IMR-90 (cell line): ENCODE measurements at regions not wholly inside any gene's neighbourhood (a gene's known extent, or its start where the extent isn't known, plus 50 kb on each side); places are given as distances from the start of the nearest gene placed in this dataset.

Source experiments
- ATAC-seq: fragments of 200-7000 bp; cut with Tn5 transposase; 2 replicates; pipeline ENCODE4 v1.9.1; 2020; ENCODE audit warnings: low read depth, mild to moderate bottlenecking, moderate library complexity
- BruUV-seq: library from RNA; stranded (reverse); fragments of 400-500 nt; replicated peaks from 2 replicates; lab custom pipeline; 2021; lab: Mats Ljungman, UMichigan
- CTCF ChIA-PET: fragments of 300-600 bp; formaldehyde crosslinking; extraction: SDS; loops from one replicate; lab custom pipeline; 2021; ENCODE audit warnings: antibody characterized with exemption; lab: Yijun Ruan, JAX
- POLR2A ChIA-PET: fragments of 300-600 bp; sonication (Branson Sonifier 250); formaldehyde crosslinking; loops from one replicate; lab custom pipeline; 2022; ENCODE audit warnings: antibody characterized with exemption; ENCODE audit not compliant: unreplicated experiment; lab: Charles Lee
- DNase-seq: peaks from one replicate; pipeline ENCODE4 v3.0.0; 2013
- H2AFZ ChIP-seq: replicated peaks from 2 replicates; pipeline ENCODE3; 2013; ENCODE audit warnings: low read length, mild to moderate bottlenecking; ENCODE audit not compliant: poor library complexity
- H2AK5ac ChIP-seq: 2 replicates; pipeline ENCODE4 v1.6.1; 2013; ENCODE audit warnings: low read depth, low read length, inconsistent platforms
- H2AK9ac ChIP-seq: replicated peaks from 2 replicates; pipeline ENCODE3; 2013; ENCODE audit warnings: mild to moderate bottlenecking, low read depth, low read length, moderate library complexity; ENCODE audit not compliant: poor library complexity
- H2BK120ac ChIP-seq: 2 replicates; pipeline ENCODE4 v1.6.1; 2013; ENCODE audit warnings: low read depth, low read length, inconsistent platforms
- H2BK15ac ChIP-seq: 3 replicates; pipeline ENCODE4 v1.6.1; 2013; ENCODE audit warnings: low read depth, low read length, inconsistent platforms
- H2BK20ac ChIP-seq: 2 replicates; pipeline ENCODE4 v1.6.1; 2013; ENCODE audit warnings: low read depth, mild to moderate bottlenecking, inconsistent platforms, low read length, moderate library complexity
- H2BK5ac ChIP-seq: 2 replicates; pipeline ENCODE4 v1.6.1; 2013; ENCODE audit warnings: mild to moderate bottlenecking, low read depth, low read length, inconsistent platforms; ENCODE audit not compliant: poor library complexity, severe bottlenecking
- H3K14ac ChIP-seq: replicated peaks from 2 replicates; pipeline ENCODE4 v1.6.1; 2013; ENCODE audit warnings: low read depth, low read length, inconsistent platforms
- H3K18ac ChIP-seq: 2 replicates; pipeline ENCODE4 v1.6.1; 2013; ENCODE audit warnings: low read depth, low read length, control low read depth
- H3K23ac ChIP-seq: 2 replicates; pipeline ENCODE4 v1.6.1; 2013; ENCODE audit warnings: low read depth, low read length, inconsistent platforms
- H3K27ac ChIP-seq: 2 replicates; pipeline ENCODE4 v1.5.1; 2013; ENCODE audit warnings: mild to moderate bottlenecking, control low read depth, low read length; ENCODE audit not compliant: insufficient read depth
- H3K27me3 ChIP-seq: 2 replicates; pipeline ENCODE4 v1.6.1; 2013; ENCODE audit warnings: low read length; ENCODE audit not compliant: control insufficient read depth, insufficient read depth
- H3K36me3 ChIP-seq: 2 replicates; pipeline ENCODE4 v1.6.1; 2013; ENCODE audit warnings: low read length, mixed read lengths; ENCODE audit not compliant: control insufficient read depth, insufficient read depth
- H3K4ac ChIP-seq: 2 replicates; pipeline ENCODE4 v1.6.1; 2013; ENCODE audit warnings: low read depth, low read length, inconsistent platforms
- H3K4me1 ChIP-seq: 2 replicates; pipeline ENCODE4 v1.6.1; 2013; ENCODE audit warnings: low read length, mixed read lengths; ENCODE audit not compliant: control insufficient read depth, insufficient read depth
- H3K4me2 ChIP-seq: 2 replicates; pipeline ENCODE4 v1.6.1; 2013; ENCODE audit warnings: low read depth, mild to moderate bottlenecking, control low read depth, low read length, moderate library complexity
- H3K4me3 ChIP-seq: 2 replicates; pipeline ENCODE4 v1.5.1; 2013; ENCODE audit warnings: low read depth, mild to moderate bottlenecking, control low read depth, low read length, moderate library complexity; ENCODE audit not compliant: insufficient read depth
- H3K56ac ChIP-seq: 2 replicates; pipeline ENCODE4 v1.6.1; 2013; ENCODE audit warnings: low read length, inconsistent platforms; ENCODE audit not compliant: insufficient read depth; ENCODE audit errors: extremely low read depth
- H3K79me1 ChIP-seq, 2 experiments: 2 replicates each; pipeline ENCODE4 v1.6.1; 2013; ENCODE audit warnings: low read length in 2 of 2, inconsistent platforms in 1 of 2, low read depth in 1 of 2
- H3K9ac ChIP-seq: 2 replicates; pipeline ENCODE4 v1.6.1; 2013; ENCODE audit warnings: low read depth, low read length, control low read depth
- H3K9me1 ChIP-seq: 2 replicates; pipeline ENCODE4 v1.6.1; 2013; ENCODE audit warnings: low read length, inconsistent platforms; ENCODE audit not compliant: insufficient read depth
- H3K9me3 ChIP-seq: 2 replicates; pipeline ENCODE4 v1.6.1; 2013; ENCODE audit warnings: low read length; ENCODE audit not compliant: control insufficient read depth, insufficient read depth
- H4K20me1 ChIP-seq: 2 replicates; pipeline ENCODE4 v1.6.1; 2013; ENCODE audit warnings: low read length, inconsistent platforms; ENCODE audit not compliant: insufficient read depth
- H4K5ac ChIP-seq: 2 replicates; pipeline ENCODE4 v1.6.1; 2013; ENCODE audit warnings: mild to moderate bottlenecking, low read depth, low read length, control low read depth
- H4K8ac ChIP-seq, 2 experiments: 2 replicates each; pipeline ENCODE4 v1.6.1; 2013; ENCODE audit warnings: low read depth in 2 of 2, low read length in 2 of 2, control low read depth in 1 of 2, inconsistent platforms in 1 of 2
- H4K91ac ChIP-seq: 2 replicates; pipeline ENCODE4 v1.6.1; 2013; ENCODE audit warnings: low read depth, low read length, inconsistent platforms; ENCODE audit not compliant: insufficient read depth
- BHLHE40 ChIP-seq: fragments of 150-350 bp; IDR thresholded peaks from 2 replicates; pipeline ENCODE4 v1.6.1; 2016; ENCODE audit warnings: mild to moderate bottlenecking, low read depth, low read length
- CTCF ChIP-seq: conservative IDR thresholded peaks from 2 replicates; pipeline ENCODE4 v1.5.1; 2012; ENCODE audit warnings: mild to moderate bottlenecking, low read depth, low read length, improper control_type of control experiment
- ELK1 ChIP-seq: fragments of 150-350 bp; IDR thresholded peaks from 2 replicates; pipeline ENCODE4 v1.6.1; 2016; ENCODE audit warnings: low read depth, mild to moderate bottlenecking, low read length, moderate library complexity, borderline replicate concordance
- MAFK ChIP-seq: IDR thresholded peaks from 2 replicates; pipeline ENCODE4 v1.6.1; 2012; ENCODE audit warnings: low read depth, low read length, improper control_type of control experiment
- MXI1 ChIP-seq: IDR thresholded peaks from 2 replicates; pipeline ENCODE4 v1.6.1; 2012; ENCODE audit warnings: low read depth, mild to moderate bottlenecking, low read length, moderate library complexity, borderline replicate concordance
- RAD21 ChIP-seq: IDR thresholded peaks from 2 replicates; pipeline ENCODE4 v1.6.1; 2012; ENCODE audit warnings: low read length, improper control_type of control experiment
- SMC3 ChIP-seq: fragments of 150-350 bp; IDR thresholded peaks from 2 replicates; pipeline ENCODE4 v1.6.1; 2016; ENCODE audit warnings: low read depth, mild to moderate bottlenecking, antibody characterized with exemption, low read length, moderate library complexity
- dilution Hi-C: fragments of 300-500 bp; cut with HindIII; formaldehyde crosslinking; loops from one replicate; pipeline ENCODE4 v1.14.3; 2018; ENCODE audit warnings: low sequenced_read_pairs; ENCODE audit not compliant: unreplicated experiment
- in situ Hi-C: fragments of 300-500 bp; cut with MboI; formaldehyde crosslinking; loops from 3 replicates; pipeline ENCODE4 v1.14.3; 2019; ENCODE audit warnings: low sequenced_read_pairs, inconsistent platforms, mixed read lengths
- intact Hi-C: fragments of 100-400 bp; cut with micrococcal nuclease; formaldehyde crosslinking; loops from 2 replicates; pipeline ENCODE4 v1.10.0; 2022

- H4K20me1 ChIP-seq: no peaks in the 10 kb centered on the region
- DNase-seq (peak; percentile 21), ATAC-seq (peak; percentile 32; the same call in 1 of the 2 replicates)
- ChIA-PET POLR2A (no interaction called here), CTCF (no interaction called here)
- no peak overlapping the region for H3K56ac ChIP-seq
- H3K27me3 ChIP-seq: peaks cover 4% of the 10 kb centered on the region
- in situ Hi-C loops (no loop called here), intact Hi-C loops (no loop called here), dilution Hi-C loops (no loop called here)
- no peak overlapping the region for H2AFZ ChIP-seq
- no peak for TF ChIP-seq MXI1
- no peak for TF ChIP-seq ELK1
- no peak for TF ChIP-seq RAD21
- no peak for TF ChIP-seq MAFK
- no peak for TF ChIP-seq CTCF
- no peak for TF ChIP-seq SMC3
- no peak for TF ChIP-seq BHLHE40
- no peaks in the 10 kb centered on the region for H3K9me3 ChIP-seq
- H3K27ac ChIP-seq: no peak overlapping the region
- H2AK9ac ChIP-seq: no peak overlapping the region
- H2BK120ac ChIP-seq: no peak overlapping the region
- no peaks in the 10 kb centered on the region for H3K36me3 ChIP-seq
- H2BK20ac ChIP-seq: no peak overlapping the region
- no peak overlapping the region for H2AK5ac ChIP-seq
- no peak overlapping the region; a peak in 1 of 4 replicates for H4K8ac ChIP-seq
- no peaks in the 10 kb centered on the region for H3K79me1 ChIP-seq
- H3K23ac ChIP-seq: no peak overlapping the region
- H2BK15ac ChIP-seq: no peak overlapping the region
- no peak overlapping the region for H3K4me3 ChIP-seq
- H3K4me2 ChIP-seq: peak overlapping the region; percentile 24; the same call in 1 of the 2 replicates
- H3K4ac ChIP-seq: no peak overlapping the region
- H3K14ac ChIP-seq: no peak overlapping the region
- no TSS peak for BruUV-seq
- H3K9me1 ChIP-seq: no peaks in the 10 kb centered on the region
- H2BK5ac ChIP-seq: no peak overlapping the region
- H3K9ac ChIP-seq: no peak overlapping the region
- H4K5ac ChIP-seq: no peak overlapping the region
- peaks cover 3% of the 10 kb centered on the region for H3K4me1 ChIP-seq
- H4K91ac ChIP-seq: no peak overlapping the region
- H3K18ac ChIP-seq: no peak overlapping the region
Measured at GRCh38 chrX:115364670-115365069, 75.2 kb downstream of the LUZP4 start.
